ENCODE measurements at regions not wholly inside any gene's neighbourhood (a gene's known extent, or its start where the extent isn't known, plus 50 kb on each side); places are given as distances from the start of the nearest gene placed in this dataset.
"Not testable (repeated sequence)": the region's sequence is repeated elsewhere in the genome, so short reads cannot be mapped to it uniquely, and the experiment has no call there.

DNA sequence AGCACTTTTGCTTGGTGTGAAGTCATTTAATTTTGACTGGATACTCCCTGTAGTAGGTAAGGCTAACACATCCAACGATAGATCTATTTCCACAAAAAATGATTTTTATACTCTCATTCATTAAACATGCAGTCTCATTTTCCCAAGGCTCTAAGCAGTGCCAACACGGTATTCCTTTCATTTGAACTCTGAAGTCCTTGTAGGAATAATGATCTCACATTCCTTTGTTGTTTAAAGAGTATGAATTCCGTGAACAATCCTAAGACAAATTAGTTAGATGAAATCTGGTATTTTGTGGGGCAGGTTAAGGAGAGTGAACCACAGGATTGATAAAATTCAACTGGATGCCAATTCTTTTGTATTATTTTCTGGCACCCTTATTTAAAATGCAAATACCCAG lies 66.6 kb downstream of the LACC1 start:
- Mint-ChIP-seq H3K9me3 (peaks cover 2 to 3% of the 10 kb centered on the region in 2 donors), H3K27ac (no peak overlapping the region), H3K4me1 (no peaks in the 10 kb centered on the region), H3K4me3 (no peak overlapping the region), H3K36me3 (peaks cover 8% of the 10 kb centered on the region), H3K27me3 (ENCODE audit: low read depth in 2 of 2) (peaks cover 9 to 27% of the 10 kb centered on the region in 2 donors)
- H3K4me1 ChIP-seq (ENCODE audit: control insufficient read depth, insufficient read depth, low read length): no peaks in the 10 kb centered on the region
- 94% methylated on average over 3 of the region's 3 CpGs for WGBS (ENCODE audit: insufficient coverage)
- intact Hi-C loops (cut with micrococcal nuclease): no loop called here
- H3K27ac ChIP-seq (ENCODE audit: low read length): no peak overlapping the region
- DNase-seq: no peak
- no peaks in the 10 kb centered on the region for H3K27me3 ChIP-seq (ENCODE audit: control insufficient read depth, insufficient read depth, low read length)
- H3K36me3 ChIP-seq (ENCODE audit: control insufficient read depth, insufficient read depth, low read length): no peaks in the 10 kb centered on the region
- no peak for ATAC-seq
- H3K9me3 ChIP-seq (ENCODE audit: control insufficient read depth, insufficient read depth, low read length): no peaks in the 10 kb centered on the region
- no peak overlapping the region for H3K4me3 ChIP-seq (ENCODE audit: low read length)
- TF ChIP-seq, protein P1, sequence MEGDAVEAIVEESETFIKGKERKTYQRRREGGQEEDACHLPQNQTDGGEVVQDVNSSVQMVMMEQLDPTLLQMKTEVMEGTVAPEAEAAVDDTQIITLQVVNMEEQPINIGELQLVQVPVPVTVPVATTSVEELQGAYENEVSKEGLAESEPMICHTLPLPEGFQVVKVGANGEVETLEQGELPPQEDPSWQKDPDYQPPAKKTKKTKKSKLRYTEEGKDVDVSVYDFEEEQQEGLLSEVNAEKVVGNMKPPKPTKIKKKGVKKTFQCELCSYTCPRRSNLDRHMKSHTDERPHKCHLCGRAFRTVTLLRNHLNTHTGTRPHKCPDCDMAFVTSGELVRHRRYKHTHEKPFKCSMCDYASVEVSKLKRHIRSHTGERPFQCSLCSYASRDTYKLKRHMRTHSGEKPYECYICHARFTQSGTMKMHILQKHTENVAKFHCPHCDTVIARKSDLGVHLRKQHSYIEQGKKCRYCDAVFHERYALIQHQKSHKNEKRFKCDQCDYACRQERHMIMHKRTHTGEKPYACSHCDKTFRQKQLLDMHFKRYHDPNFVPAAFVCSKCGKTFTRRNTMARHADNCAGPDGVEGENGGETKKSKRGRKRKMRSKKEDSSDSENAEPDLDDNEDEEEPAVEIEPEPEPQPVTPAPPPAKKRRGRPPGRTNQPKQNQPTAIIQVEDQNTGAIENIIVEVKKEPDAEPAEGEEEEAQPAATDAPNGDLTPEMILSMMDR (IDR thresholded peaks at IDR 0.05): no peak

DNA sequence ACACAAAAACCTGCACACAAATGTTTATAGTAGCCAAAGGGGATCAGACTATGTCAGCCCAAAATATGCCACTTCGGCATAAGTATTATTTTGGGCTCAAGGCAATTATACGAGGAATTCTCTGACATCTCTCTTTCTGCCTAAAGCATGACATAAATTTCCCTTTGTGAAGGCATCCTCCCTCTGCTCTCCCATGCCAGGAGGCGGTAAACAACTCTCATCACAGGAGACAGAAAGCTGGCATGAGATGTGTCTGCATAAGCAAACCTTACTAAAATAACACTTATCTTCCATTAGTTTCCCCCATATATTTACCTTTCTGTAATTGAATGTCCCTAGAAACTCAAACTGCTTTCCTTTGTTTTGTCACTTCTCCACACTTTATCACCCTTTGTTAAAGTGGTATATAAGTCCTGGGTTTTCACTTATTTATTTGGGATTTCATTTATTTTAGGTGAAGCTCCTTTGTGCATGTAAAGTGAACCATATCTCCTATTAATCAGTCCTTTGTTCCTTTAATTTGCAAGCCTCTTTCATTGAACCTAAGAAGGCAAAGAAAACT lies 68.3 kb downstream of the LACC1 start:
- TF ChIP-seq, protein P1 (IDR thresholded peaks at IDR 0.05): no peak
- 98% methylated on average over 3 of the region's 3 CpGs for WGBS (ENCODE audit: insufficient coverage)
- intact Hi-C loops (cut with micrococcal nuclease): no loop called here

DNA sequence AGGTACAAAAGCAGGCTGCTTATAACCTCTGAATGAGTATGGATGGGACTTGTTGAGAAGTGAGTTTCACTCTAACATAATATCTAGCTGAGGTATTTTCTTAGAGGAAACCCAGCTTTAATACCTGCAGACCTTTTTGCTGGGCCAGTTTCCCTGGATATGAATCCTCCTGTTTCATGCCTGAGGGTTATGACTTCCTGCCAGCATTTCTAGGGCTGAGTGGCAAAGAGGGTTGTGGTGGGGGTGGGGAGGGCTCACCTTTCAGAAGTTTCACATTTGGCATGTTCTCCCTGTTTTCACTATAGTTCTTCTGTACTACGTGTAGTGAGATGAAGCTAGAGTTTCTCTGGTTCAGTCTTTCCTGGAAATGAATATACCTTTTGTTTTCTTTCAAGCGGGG lies 73.7 kb downstream of the LACC1 start:
- Mint-ChIP-seq H3K27me3 (ENCODE audit: low read depth in 2 of 2) (peaks cover 15 to 32% of the 10 kb centered on the region in 2 donors), H3K27ac (no peak overlapping the region), H3K4me1 (no peaks in the 10 kb centered on the region), H3K4me3 (no peak overlapping the region), H3K9me3 (no peaks in the 10 kb centered on the region), H3K36me3 (peaks cover 2% of the 10 kb centered on the region)
- TF ChIP-seq, protein P1 (IDR thresholded peaks at IDR 0.05): no peak
- intact Hi-C loops (cut with micrococcal nuclease): no loop called here
- Histone ChIP-seq H3K36me3 (ENCODE audit: control insufficient read depth, insufficient read depth, low read length) (no peaks in the 10 kb centered on the region), H3K4me1 (ENCODE audit: control insufficient read depth, insufficient read depth, low read length) (no peaks in the 10 kb centered on the region), H3K4me3 (ENCODE audit: low read length) (no peak overlapping the region), H3K27ac (ENCODE audit: low read length) (no peak overlapping the region), H3K9me3 (ENCODE audit: control insufficient read depth, insufficient read depth, low read length) (no peaks in the 10 kb centered on the region), H3K27me3 (ENCODE audit: control insufficient read depth, insufficient read depth, low read length) (peaks cover 2% of the 10 kb centered on the region)
- no peak for ATAC-seq
- no peak for DNase-seq
- WGBS (ENCODE audit: insufficient coverage): 85% methylated on average over 2 of the region's 2 CpGs

More for the DNA sequence above, 68.3 kb downstream of the LACC1 start:
- Histone ChIP-seq H3K27ac (ENCODE audit: low read length) (no peak overlapping the region), H3K4me1 (ENCODE audit: control insufficient read depth, insufficient read depth, low read length) (no peaks in the 10 kb centered on the region), H3K4me3 (ENCODE audit: low read length) (no peak overlapping the region), H3K9me3 (ENCODE audit: control insufficient read depth, insufficient read depth, low read length) (no peaks in the 10 kb centered on the region), H3K36me3 (ENCODE audit: control insufficient read depth, insufficient read depth, low read length) (no peaks in the 10 kb centered on the region), H3K27me3 (ENCODE audit: control insufficient read depth, insufficient read depth, low read length) (no peaks in the 10 kb centered on the region)
- Mint-ChIP-seq H3K36me3 (peaks cover 8% of the 10 kb centered on the region), H3K4me3 (no peak overlapping the region), H3K27ac (no peak overlapping the region), H3K9me3 (peaks cover 2 to 3% of the 10 kb centered on the region in 2 donors), H3K27me3 (ENCODE audit: low read depth in 2 of 2) (peaks cover 10 to 25% of the 10 kb centered on the region in 2 donors), H3K4me1 (no peaks in the 10 kb centered on the region)
- no peak for ATAC-seq
- no peak for DNase-seq

DNA sequence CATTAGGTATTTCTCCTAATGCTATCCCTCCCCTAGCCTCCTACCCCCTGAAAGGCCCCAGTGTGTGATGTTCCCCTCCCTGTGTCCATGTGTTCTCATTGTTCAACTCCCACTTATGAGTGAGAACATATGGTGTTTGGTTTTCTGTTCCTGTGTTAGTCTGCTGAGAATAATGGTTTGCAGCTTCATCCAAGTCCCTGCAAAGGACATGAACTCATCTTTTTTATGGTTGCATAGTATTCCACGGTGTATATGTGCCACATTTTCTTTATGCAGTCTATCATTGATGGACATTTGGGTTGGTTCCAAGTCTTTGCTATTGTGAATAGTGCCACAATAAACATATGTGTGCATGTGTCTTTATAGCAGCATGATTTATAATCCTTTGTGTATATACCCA lies 77.3 kb downstream of the LACC1 start:
- ATAC-seq; H3K4me1 Mint-ChIP-seq; H3K36me3 ChIP-seq (ENCODE audit: control insufficient read depth, insufficient read depth, low read length); H3K4me3 Mint-ChIP-seq; H3K4me3 ChIP-seq (ENCODE audit: low read length); H3K9me3 ChIP-seq (ENCODE audit: control insufficient read depth, insufficient read depth, low read length); H3K27ac ChIP-seq (ENCODE audit: low read length); H3K27ac Mint-ChIP-seq; H3K4me1 ChIP-seq (ENCODE audit: control insufficient read depth, insufficient read depth, low read length); H3K9me3 Mint-ChIP-seq; H3K36me3 Mint-ChIP-seq; H3K27me3 ChIP-seq (ENCODE audit: control insufficient read depth, insufficient read depth, low read length); DNase-seq; intact Hi-C loops (cut with micrococcal nuclease): not testable (repeated sequence)
- WGBS (ENCODE audit: insufficient coverage): 86% methylated on average over 1 of the region's 1 CpG
- H3K27me3 Mint-ChIP-seq (ENCODE audit: low read depth in 2 of 2): peaks cover 9 to 34% of the 10 kb centered on the region in 2 donors
